HepG2 (cell line): ENCODE measurements at regions not wholly inside any gene's neighbourhood (a gene's known extent, or its start where the extent isn't known, plus 50 kb on each side); places are given as distances from the start of the nearest gene placed in this dataset.

Source experiments
- ATAC-seq: fragments of 200-7000 bp; cut with Tn5 transposase; 3 replicates; pipeline ENCODE4 v1.9.1; 2020; ENCODE audit warnings: mild to moderate bottlenecking, moderate library complexity
- BruUV-seq: library from RNA; stranded (reverse); fragments of 400-500 nt; replicated peaks from 2 replicates; lab custom pipeline; 2021; lab: Mats Ljungman, UMichigan
- CTCF ChIA-PET: fragments of 300-600 bp; formaldehyde crosslinking; extraction: SDS; loops from one replicate; lab custom pipeline; 2021; ENCODE audit warnings: low total read pairs, inconsistent platforms, low intra/inter-chr PET ratio; lab: Yijun Ruan, JAX
- POLR2A ChIA-PET: fragments of 350-600 bp; sonication (Branson Sonifier 250); formaldehyde crosslinking; loops from one replicate; lab custom pipeline; 2020; ENCODE audit warnings: antibody characterized with exemption, inconsistent platforms; lab: Yijun Ruan, JAX
- DNase-seq: peaks from one replicate; pipeline ENCODE4 v3.0.0-alpha.2; 2015; ENCODE audit warnings: low spot score
- FAIRE-seq: peaks from 3 replicates; lab custom pipeline; 2011; peaks lifted over from hg19 to GRCh38; lab: Jason Lieb, UNC
- H2AFZ ChIP-seq: one replicate; pipeline ENCODE4 v1.6.1; 2011; ENCODE audit warnings: low read length, inconsistent platforms
- H3K27ac ChIP-seq: fragments of 300-600 bp; 3 replicates; pipeline ENCODE4 v1.8.0; 2011; ENCODE audit warnings: mixed run types, mild to moderate bottlenecking, mixed read lengths, low read length, inconsistent platforms; ENCODE audit not compliant: insufficient read depth; ENCODE audit errors: extremely low read length
- H3K27me3 ChIP-seq, 2 experiments: fragments of 200-600 bp in 1 of 2; 2 replicates in 1 of 2; 3 replicates in 1 of 2; pipeline versions ENCODE4 v1.6.0 to v1.8.0; 2011; ENCODE audit warnings: low read length in 2 of 2, mild to moderate bottlenecking in 2 of 2, moderate library complexity in 2 of 2, inconsistent platforms in 1 of 2; ENCODE audit not compliant: insufficient read depth in 2 of 2, control insufficient read depth in 1 of 2
- H3K36me3 ChIP-seq, 2 experiments: fragments of 200-600 bp in 1 of 2; replicated peaks in 1 of 2; 2 replicates in 1 of 2; 3 replicates in 1 of 2; pipeline versions ENCODE4 v1.5.1 to v1.8.0; 2011; ENCODE audit warnings: low read length in 2 of 2, inconsistent platforms in 1 of 2; ENCODE audit not compliant: insufficient read depth in 2 of 2, control insufficient read depth in 1 of 2
- H3K4me1 ChIP-seq: 2 replicates; pipeline ENCODE4 v1.5.1; 2012; ENCODE audit warnings: low read length, inconsistent platforms; ENCODE audit not compliant: insufficient read depth
- H3K4me2 ChIP-seq: 2 replicates; pipeline ENCODE4 v1.6.0; 2011; ENCODE audit warnings: low read depth, low read length, inconsistent platforms
- H3K4me3 ChIP-seq, 3 experiments: fragments of 200-600 bp in 1 of 3; sonication (generic), shearing (Covaris generic) in 1 of 3; replicated peaks in 1 of 3; 2 replicates each; pipeline ENCODE4 v1.5.1; 2011 to 2016; ENCODE audit warnings: low read length in 3 of 3, inconsistent platforms in 2 of 3, low read depth in 2 of 3, mild to moderate bottlenecking in 2 of 3, control low read depth in 1 of 3, mixed read lengths in 1 of 3; ENCODE audit not compliant: insufficient read depth in 1 of 3
- H3K79me2 ChIP-seq: one replicate; pipeline ENCODE4 v1.6.1; 2011; ENCODE audit warnings: low read length, inconsistent platforms; ENCODE audit not compliant: insufficient read depth
- H3K9ac ChIP-seq: 2 replicates; pipeline ENCODE4 v1.6.0; 2011; ENCODE audit warnings: mild to moderate bottlenecking, low read depth, low read length, inconsistent platforms; ENCODE audit not compliant: insufficient read depth
- H3K9me3 ChIP-seq: 2 replicates; pipeline ENCODE4 v1.5.1; 2012; ENCODE audit warnings: mild to moderate bottlenecking, low read length
- H4K20me1 ChIP-seq: 2 replicates; pipeline ENCODE4 v1.6.0; 2011; ENCODE audit warnings: inconsistent platforms, mild to moderate bottlenecking, low read length, moderate library complexity; ENCODE audit not compliant: insufficient read depth
- EEA1 ChIP-seq: sonication (generic); formaldehyde crosslinking; IDR thresholded peaks from 2 replicates; pipeline ENCODE4 v1.5.1; 2020; ENCODE audit warnings: mild to moderate bottlenecking, missing genetic modification reagents, borderline replicate concordance
- FOXK2 ChIP-seq: fragments of 450-650 bp; IDR thresholded peaks from 2 replicates; pipeline ENCODE4 v1.6.1; 2016
- HNRNPK ChIP-seq: fragments of 200-400 bp; formaldehyde crosslinking; IDR thresholded peaks from 2 replicates; pipeline ENCODE4 v1.6.1; 2018; ENCODE audit warnings: low read length, low read depth, moderate library complexity, mild to moderate bottlenecking; ENCODE audit not compliant: poor library complexity, severe bottlenecking
- HOXD1 ChIP-seq: sonication (generic); formaldehyde crosslinking; IDR thresholded peaks from 2 replicates; pipeline ENCODE4 v1.5.0; 2020; ENCODE audit warnings: missing genetic modification reagents
- KDM1A ChIP-seq: IDR thresholded peaks from 2 replicates; pipeline ENCODE4 v1.6.1; 2016; ENCODE audit warnings: missing compliant biosample characterization
- SCMH1 ChIP-seq: sonication (generic); formaldehyde crosslinking; IDR thresholded peaks from 2 replicates; pipeline ENCODE4 v1.9.0; 2021; ENCODE audit warnings: missing genetic modification reagents, mild to moderate bottlenecking, borderline replicate concordance
- SMARCE1 ChIP-seq: fragments of 450-650 bp; IDR thresholded peaks from 2 replicates; pipeline ENCODE4 v1.6.1; 2017; ENCODE audit warnings: borderline replicate concordance
- SP4 ChIP-seq: sonication (generic); formaldehyde crosslinking; IDR thresholded peaks from 2 replicates; pipeline ENCODE4 v1.8.1; 2023; ENCODE audit warnings: mild to moderate bottlenecking, missing genetic modification reagents
- TFE3 ChIP-seq: IDR thresholded peaks from 2 replicates; pipeline ENCODE4 v1.6.1; 2016
- ZNF20 ChIP-seq: sonication (generic); formaldehyde crosslinking; IDR thresholded peaks from 2 replicates; pipeline ENCODE4 v1.4.0; 2020; ENCODE audit warnings: mild to moderate bottlenecking, moderate library complexity, missing genetic modification reagents
- ZNF235 ChIP-seq: sonication (generic); formaldehyde crosslinking; IDR thresholded peaks from 2 replicates; pipeline ENCODE4 v1.8.1; 2023; ENCODE audit warnings: mild to moderate bottlenecking, missing genetic modification reagents, borderline replicate concordance
- ZNF333 ChIP-seq: sonication (generic); formaldehyde crosslinking; IDR thresholded peaks from 2 replicates; pipeline ENCODE4 v1.4.0; 2020; ENCODE audit warnings: mild to moderate bottlenecking, missing genetic modification reagents, borderline replicate concordance
- ZNF335 ChIP-seq: sonication (generic); formaldehyde crosslinking; IDR thresholded peaks from 2 replicates; pipeline ENCODE4 v1.4.0; 2020; ENCODE audit warnings: missing genetic modification reagents
- ZNF552 ChIP-seq: sonication (generic); formaldehyde crosslinking; IDR thresholded peaks from 2 replicates; pipeline ENCODE4 v1.9.0; 2022; ENCODE audit warnings: missing genetic modification reagents, mild to moderate bottlenecking, borderline replicate concordance
- ZNF724P ChIP-seq: sonication (generic); formaldehyde crosslinking; IDR thresholded peaks from 2 replicates; pipeline ENCODE4 v1.8.0; 2022; ENCODE audit warnings: missing genetic modification reagents, borderline replicate concordance
- ZNF737 ChIP-seq: sonication (generic); formaldehyde crosslinking; IDR thresholded peaks from 2 replicates; pipeline ENCODE4 v1.5.0; 2020; ENCODE audit warnings: missing genetic modification reagents, mild to moderate bottlenecking, borderline replicate concordance
- ZZZ3 ChIP-seq: sonication (generic); formaldehyde crosslinking; IDR thresholded peaks from 2 replicates; pipeline ENCODE4 v1.4.0; 2020; ENCODE audit warnings: missing genetic modification reagents, mild to moderate bottlenecking, borderline replicate concordance
- WGBS: methylation state at CpG from one replicate; pipeline ENCODE4 v1.1.6; 2017; ENCODE audit warnings: low lambda C conversion rate; 5-methylcytosine and 5-hydroxymethylcytosine counted together
- in situ Hi-C: cut with HindIII; loops from 2 replicates; pipeline ENCODE4 v1.10.0; 2017; ENCODE audit warnings: low pct_unique_long_range_greater_than_20kb; ENCODE audit not compliant: extremely low pct_ligation_motif_present
- intact Hi-C: fragments of 100-400 bp; cut with micrococcal nuclease; formaldehyde crosslinking; loops from one replicate; pipeline ENCODE4 v1.10.0; 2022; ENCODE audit not compliant: unreplicated experiment
- TF ChIP-seq, protein P1 (sequence below): sonication (generic); formaldehyde crosslinking; IDR thresholded peaks from 2 replicates; pipeline ENCODE4 v1.5.1; 2020; ENCODE audit warnings: missing genetic modification reagents, mild to moderate bottlenecking, borderline replicate concordance
- TF ChIP-seq, protein P2 (sequence below): sonication (generic); formaldehyde crosslinking; IDR thresholded peaks from 2 replicates; pipeline ENCODE4 v1.4.0; 2020; ENCODE audit warnings: missing genetic modification reagents, borderline replicate concordance

DNA sequence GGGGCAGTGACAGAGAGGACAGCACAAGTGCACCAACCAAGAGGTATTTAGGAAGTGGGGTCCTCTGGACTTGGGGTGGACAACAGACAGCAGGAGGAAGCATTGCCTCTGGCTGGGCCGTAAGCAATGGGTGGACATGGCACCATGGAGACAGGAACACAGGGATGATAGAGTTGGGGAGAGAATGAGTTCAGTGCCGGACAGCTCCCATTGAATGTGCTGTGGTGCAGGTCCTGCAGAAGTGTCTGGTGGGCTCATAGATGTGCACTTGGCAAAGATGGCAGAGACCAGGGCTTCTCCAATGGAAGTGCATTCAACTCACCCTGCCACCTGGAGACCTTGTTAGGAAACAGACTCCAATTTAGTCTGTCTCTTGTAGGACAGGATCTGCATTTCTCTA, 341.5 kb upstream of the ZMIZ1 start:
- H3K9ac ChIP-seq = no peak overlapping the region
- H4K20me1 ChIP-seq = no peaks in the 10 kb centered on the region
- H3K36me3 ChIP-seq = no peaks in the 10 kb centered on the region
- ChIA-PET POLR2A (no interaction called here), CTCF (no interaction called here)
- FAIRE-seq (no peak), DNase-seq (no peak), ATAC-seq (no peak)
- H3K27me3 ChIP-seq = peaks cover 0 to 3% of the 10 kb centered on the region in 2 experiments; a peak in 3 of 5 replicates
- no peak overlapping the region for H3K4me3 ChIP-seq
- H3K27ac ChIP-seq = no peak overlapping the region
- H3K9me3 ChIP-seq = no peaks in the 10 kb centered on the region
- TF ChIP-seq, protein P1, sequence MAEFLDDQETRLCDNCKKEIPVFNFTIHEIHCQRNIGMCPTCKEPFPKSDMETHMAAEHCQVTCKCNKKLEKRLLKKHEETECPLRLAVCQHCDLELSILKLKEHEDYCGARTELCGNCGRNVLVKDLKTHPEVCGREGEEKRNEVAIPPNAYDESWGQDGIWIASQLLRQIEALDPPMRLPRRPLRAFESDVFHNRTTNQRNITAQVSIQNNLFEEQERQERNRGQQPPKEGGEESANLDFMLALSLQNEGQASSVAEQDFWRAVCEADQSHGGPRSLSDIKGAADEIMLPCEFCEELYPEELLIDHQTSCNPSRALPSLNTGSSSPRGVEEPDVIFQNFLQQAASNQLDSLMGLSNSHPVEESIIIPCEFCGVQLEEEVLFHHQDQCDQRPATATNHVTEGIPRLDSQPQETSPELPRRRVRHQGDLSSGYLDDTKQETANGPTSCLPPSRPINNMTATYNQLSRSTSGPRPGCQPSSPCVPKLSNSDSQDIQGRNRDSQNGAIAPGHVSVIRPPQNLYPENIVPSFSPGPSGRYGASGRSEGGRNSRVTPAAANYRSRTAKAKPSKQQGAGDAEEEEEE (CRISPR knock-in tag) = no peak
- TF ChIP-seq ZNF333 (CRISPR knock-in tag) (no peak), SCMH1 (no peak), ZNF724P (no peak), EEA1 (CRISPR knock-in tag) (no peak), FOXK2 (no peak), TFE3 (CRISPR knock-in tag) (no peak), HOXD1 (no peak), HNRNPK (no peak), SP4 (CRISPR knock-in tag) (no peak), ZZZ3 (CRISPR knock-in tag) (no peak), ZNF552 (CRISPR knock-in tag) (no peak), ZNF335 (no peak), ZNF737 (CRISPR knock-in tag) (no peak), ZNF235 (CRISPR knock-in tag) (no peak), SMARCE1 (no peak), ZNF20 (CRISPR knock-in tag) (no peak), KDM1A (CRISPR knock-in tag) (no peak)
- TF ChIP-seq, protein P2, sequence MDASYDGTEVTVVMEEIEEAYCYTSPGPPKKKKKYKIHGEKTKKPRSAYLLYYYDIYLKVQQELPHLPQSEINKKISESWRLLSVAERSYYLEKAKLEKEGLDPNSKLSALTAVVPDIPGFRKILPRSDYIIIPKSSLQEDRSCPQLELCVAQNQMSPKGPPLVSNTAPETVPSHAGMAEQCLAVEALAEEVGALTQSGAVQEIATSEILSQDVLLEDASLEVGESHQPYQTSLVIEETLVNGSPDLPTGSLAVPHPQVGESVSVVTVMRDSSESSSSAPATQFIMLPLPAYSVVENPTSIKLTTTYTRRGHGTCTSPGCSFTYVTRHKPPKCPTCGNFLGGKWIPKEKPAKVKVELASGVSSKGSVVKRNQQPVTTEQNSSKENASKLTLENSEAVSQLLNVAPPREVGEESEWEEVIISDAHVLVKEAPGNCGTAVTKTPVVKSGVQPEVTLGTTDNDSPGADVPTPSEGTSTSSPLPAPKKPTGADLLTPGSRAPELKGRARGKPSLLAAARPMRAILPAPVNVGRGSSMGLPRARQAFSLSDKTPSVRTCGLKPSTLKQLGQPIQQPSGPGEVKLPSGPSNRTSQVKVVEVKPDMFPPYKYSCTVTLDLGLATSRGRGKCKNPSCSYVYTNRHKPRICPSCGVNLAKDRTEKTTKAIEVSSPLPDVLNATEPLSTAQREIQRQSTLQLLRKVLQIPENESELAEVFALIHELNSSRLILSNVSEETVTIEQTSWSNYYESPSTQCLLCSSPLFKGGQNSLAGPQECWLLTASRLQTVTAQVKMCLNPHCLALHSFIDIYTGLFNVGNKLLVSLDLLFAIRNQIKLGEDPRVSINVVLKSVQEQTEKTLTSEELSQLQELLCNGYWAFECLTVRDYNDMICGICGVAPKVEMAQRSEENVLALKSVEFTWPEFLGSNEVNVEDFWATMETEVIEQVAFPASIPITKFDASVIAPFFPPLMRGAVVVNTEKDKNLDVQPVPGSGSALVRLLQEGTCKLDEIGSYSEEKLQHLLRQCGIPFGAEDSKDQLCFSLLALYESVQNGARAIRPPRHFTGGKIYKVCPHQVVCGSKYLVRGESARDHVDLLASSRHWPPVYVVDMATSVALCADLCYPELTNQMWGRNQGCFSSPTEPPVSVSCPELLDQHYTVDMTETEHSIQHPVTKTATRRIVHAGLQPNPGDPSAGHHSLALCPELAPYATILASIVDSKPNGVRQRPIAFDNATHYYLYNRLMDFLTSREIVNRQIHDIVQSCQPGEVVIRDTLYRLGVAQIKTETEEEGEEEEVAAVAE (CRISPR knock-in tag) = no peak
- no peak overlapping the region for H3K4me2 ChIP-seq
- H3K79me2 ChIP-seq = no peaks in the 10 kb centered on the region
- intact Hi-C loops = no loop called here
- in situ Hi-C loops = no loop called here
- no peaks in the 10 kb centered on the region for H3K4me1 ChIP-seq
- 48% methylated on average over 2 of the region's 2 CpGs for WGBS
- H2AFZ ChIP-seq = no peak overlapping the region
- BruUV-seq = no TSS peak
